ENCODE measurements at regions not wholly inside any gene's neighbourhood (a gene's known extent, or its start where the extent isn't known, plus 50 kb on each side); places are given as distances from the start of the nearest gene placed in this dataset.

DNA sequence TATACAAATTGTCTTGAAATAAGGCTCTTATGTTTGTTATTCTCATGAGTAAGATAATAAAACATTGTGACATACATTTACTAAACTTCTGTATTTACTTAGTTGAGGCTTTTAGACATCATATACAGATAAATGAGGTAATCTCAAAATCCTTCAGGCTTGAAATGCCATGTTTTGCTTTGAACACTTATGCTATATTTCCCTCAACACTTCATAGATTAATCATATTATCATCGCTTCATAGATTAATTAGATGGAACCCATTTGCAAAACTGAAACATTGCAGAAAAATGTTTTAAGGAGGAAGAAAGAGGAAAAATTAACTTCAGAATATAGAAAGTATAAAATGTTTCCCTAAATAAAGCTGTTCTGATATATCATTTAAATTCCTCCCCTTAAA, 165.0 kb upstream of the CNTNAP2 start:
- no peak for TF ChIP-seq EP300 (IDR thresholded peaks at IDR 0.05; ENCODE audit: borderline replicate concordance in 1 of 2, low read depth in 2 of 2, low read length in 2 of 2)
- no peak for TF ChIP-seq EZH2 (IDR thresholded peaks at IDR 0.05; ENCODE audit: low read depth, low read length, severe bottlenecking)
- no peak for TF ChIP-seq GTF2F1 (IDR thresholded peaks at IDR 0.05; ENCODE audit: borderline replicate concordance, low read depth, low read length)
- no peak for TF ChIP-seq SIN3A (conservative IDR thresholded peaks at IDR 0.05 in 1 of 2, IDR thresholded peaks at IDR 0.05 in 1 of 2; ENCODE audit: low read depth in 1 of 2, low read length in 2 of 2)
- TF ChIP-seq EGR1 (IDR thresholded peaks at IDR 0.05; ENCODE audit: borderline replicate concordance, low read depth, low read length) = no peak
- TF ChIP-seq, protein P1, sequence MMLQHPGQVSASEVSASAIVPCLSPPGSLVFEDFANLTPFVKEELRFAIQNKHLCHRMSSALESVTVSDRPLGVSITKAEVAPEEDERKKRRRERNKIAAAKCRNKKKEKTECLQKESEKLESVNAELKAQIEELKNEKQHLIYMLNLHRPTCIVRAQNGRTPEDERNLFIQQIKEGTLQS (IDR thresholded peaks at IDR 0.05; ENCODE audit: insufficient read depth, low read depth, low read length) = no peak
- TF ChIP-seq ZNF274 (IDR thresholded peaks at IDR 0.05; ENCODE audit: borderline replicate concordance, extremely low read depth, low read length) = no peak
- TF ChIP-seq, protein P2, sequence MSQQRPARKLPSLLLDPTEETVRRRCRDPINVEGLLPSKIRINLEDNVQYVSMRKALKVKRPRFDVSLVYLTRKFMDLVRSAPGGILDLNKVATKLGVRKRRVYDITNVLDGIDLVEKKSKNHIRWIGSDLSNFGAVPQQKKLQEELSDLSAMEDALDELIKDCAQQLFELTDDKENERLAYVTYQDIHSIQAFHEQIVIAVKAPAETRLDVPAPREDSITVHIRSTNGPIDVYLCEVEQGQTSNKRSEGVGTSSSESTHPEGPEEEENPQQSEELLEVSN (IDR thresholded peaks at IDR 0.05) = no peak
- no peak for TF ChIP-seq HDAC2 (IDR thresholded peaks at IDR 0.05; ENCODE audit: borderline replicate concordance in 1 of 2, low read depth in 2 of 2, low read length in 2 of 2)
- TF ChIP-seq MAX (IDR thresholded peaks at IDR 0.05) = no peak
- TF ChIP-seq, protein P3, sequence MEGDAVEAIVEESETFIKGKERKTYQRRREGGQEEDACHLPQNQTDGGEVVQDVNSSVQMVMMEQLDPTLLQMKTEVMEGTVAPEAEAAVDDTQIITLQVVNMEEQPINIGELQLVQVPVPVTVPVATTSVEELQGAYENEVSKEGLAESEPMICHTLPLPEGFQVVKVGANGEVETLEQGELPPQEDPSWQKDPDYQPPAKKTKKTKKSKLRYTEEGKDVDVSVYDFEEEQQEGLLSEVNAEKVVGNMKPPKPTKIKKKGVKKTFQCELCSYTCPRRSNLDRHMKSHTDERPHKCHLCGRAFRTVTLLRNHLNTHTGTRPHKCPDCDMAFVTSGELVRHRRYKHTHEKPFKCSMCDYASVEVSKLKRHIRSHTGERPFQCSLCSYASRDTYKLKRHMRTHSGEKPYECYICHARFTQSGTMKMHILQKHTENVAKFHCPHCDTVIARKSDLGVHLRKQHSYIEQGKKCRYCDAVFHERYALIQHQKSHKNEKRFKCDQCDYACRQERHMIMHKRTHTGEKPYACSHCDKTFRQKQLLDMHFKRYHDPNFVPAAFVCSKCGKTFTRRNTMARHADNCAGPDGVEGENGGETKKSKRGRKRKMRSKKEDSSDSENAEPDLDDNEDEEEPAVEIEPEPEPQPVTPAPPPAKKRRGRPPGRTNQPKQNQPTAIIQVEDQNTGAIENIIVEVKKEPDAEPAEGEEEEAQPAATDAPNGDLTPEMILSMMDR (IDR thresholded peaks at IDR 0.05; ENCODE audit: control extremely low read depth in 1 of 3, insufficient read depth in 1 of 3, low read depth in 1 of 3, low read length in 3 of 3) = no peak
- no peak for TF ChIP-seq YY1 (IDR thresholded peaks at IDR 0.05; ENCODE audit: low read depth, low read length)
- TF ChIP-seq TAF1 (IDR thresholded peaks at IDR 0.05; ENCODE audit: low read depth, low read length) = no peak
